GM21526 (cell line): ENCODE measurements at regions not wholly inside any gene's neighbourhood (a gene's known extent, or its start where the extent isn't known, plus 50 kb on each side); places are given as distances from the start of the nearest gene placed in this dataset.
A peak's percentile ranks its signal among the peaks of the same experiment; 100 is the strongest.

Source experiments
- ATAC-seq: cut with Tn5 transposase; IDR thresholded peaks from one replicate; pipeline ENCODE4 v1.9.1; 2021; ENCODE audit warnings: moderate library complexity; ENCODE audit not compliant: unreplicated experiment, low FRiP score

GRCh38 chr1:208818770-208819445, 574.7 kb upstream of the PLXNA2 start:
- no peak for ATAC-seq

GRCh38 chr1:208820580-208821212, 576.5 kb upstream of the PLXNA2 start:
- ATAC-seq, result no peak

- no peak for ATAC-seq
Observed at GRCh38 chr1:208821939-208822338, 577.8 kb upstream of the PLXNA2 start.

GRCh38 chr1:208825300-208825699, 581.1 kb upstream of the PLXNA2 start:
- no peak for ATAC-seq

GRCh38 chr1:208829595-208829994, 585.4 kb upstream of the PLXNA2 start:
- ATAC-seq, result no peak

- no peak for ATAC-seq
Observed at GRCh38 chr1:208834381-208835096, 590.4 kb upstream of the PLXNA2 start.

- no peak for ATAC-seq
Observed at GRCh38 chr1:208835097-208835463, 590.9 kb upstream of the PLXNA2 start.

- ATAC-seq, result no peak
Observed at GRCh38 chr1:208835781-208836180, 591.6 kb upstream of the PLXNA2 start.

- ATAC-seq, result no peak
Observed at GRCh38 chr1:208837242-208837641, 593.1 kb upstream of the PLXNA2 start.

- no peak for ATAC-seq
Observed at GRCh38 chr1:208841436-208841835, 597.3 kb upstream of the PLXNA2 start.

GRCh38 chr1:208842451-208842850, 598.3 kb upstream of the PLXNA2 start:
- no peak for ATAC-seq

GRCh38 chr1:208844158-208844557, 600.0 kb upstream of the PLXNA2 start:
- ATAC-seq, result no peak

- no peak for ATAC-seq
Observed at GRCh38 chr1:208848854-208849253, 604.7 kb upstream of the PLXNA2 start.

- ATAC-seq, result no peak
Observed at GRCh38 chr1:208850442-208850841, 606.3 kb upstream of the PLXNA2 start.

GRCh38 chr1:208851366-208851765, 607.2 kb upstream of the PLXNA2 start:
- ATAC-seq, result no peak

GRCh38 chr1:208852911-208853310, 608.7 kb upstream of the PLXNA2 start:
- no peak for ATAC-seq

GRCh38 chr1:208855403-208855802, 611.2 kb upstream of the PLXNA2 start:
- ATAC-seq, result peak; percentile 84

GRCh38 chr1:208857465-208857864, 613.3 kb upstream of the PLXNA2 start:
- no peak for ATAC-seq

GRCh38 chr1:208858738-208859137, 614.6 kb upstream of the PLXNA2 start:
- no peak for ATAC-seq

GRCh38 chr1:208864366-208864965, 620.3 kb upstream of the PLXNA2 start:
- ATAC-seq, result no peak

- no peak for ATAC-seq
Observed at GRCh38 chr1:208866386-208866955, 622.3 kb upstream of the PLXNA2 start.
